ENCODE measurements at regions not wholly inside any gene's neighbourhood (a gene's known extent, or its start where the extent isn't known, plus 50 kb on each side); places are given as distances from the start of the nearest gene placed in this dataset.

GRCh38 chr2:122993592-122993991, 1031.5 kb upstream of the CNTNAP5 start:
- TF ChIP-seq EZH2phosphoT487 (IDR thresholded peaks at IDR 0.05; ENCODE audit: borderline replicate concordance, low read length) (no peak), CTCF (IDR thresholded peaks at IDR 0.05; ENCODE audit: low read depth, low read length, poor library complexity, severe bottlenecking) (no peak)
- H4K20me1 ChIP-seq (ENCODE audit: control insufficient read depth, insufficient read depth, low read depth, low read length), result no peaks in the 10 kb centered on the region

GRCh38 chr2:122999258-122999657, 1025.8 kb upstream of the CNTNAP5 start:
- no peaks in the 10 kb centered on the region for H3K79me2 ChIP-seq (ENCODE audit: control insufficient read depth, low read length)
- H3K27me3 ChIP-seq (ENCODE audit: control insufficient read depth, low read length), result no peaks in the 10 kb centered on the region
- no peak for TF ChIP-seq EZH2phosphoT487 (IDR thresholded peaks at IDR 0.05; ENCODE audit: borderline replicate concordance, low read length)
- no peak for TF ChIP-seq CTCF (IDR thresholded peaks at IDR 0.05; ENCODE audit: low read depth, low read length, poor library complexity, severe bottlenecking)
- no peaks in the 10 kb centered on the region for H3F3A ChIP-seq (ENCODE audit: control insufficient read depth, insufficient read depth)
- H3K4me3 ChIP-seq (ENCODE audit: low read length), result no peak overlapping the region
- no peaks in the 10 kb centered on the region for H3K4me1 ChIP-seq (ENCODE audit: control insufficient read depth, low read length)
- H3K9me2 ChIP-seq (replicated peaks; ENCODE audit: control insufficient read depth, low read length), result no peaks in the 10 kb centered on the region
- no peaks in the 10 kb centered on the region for H3K36me3 ChIP-seq (ENCODE audit: control insufficient read depth, low read length)
- H3K27ac ChIP-seq (ENCODE audit: low read depth, low read length), result no peak overlapping the region
- H4K20me1 ChIP-seq (ENCODE audit: control insufficient read depth, insufficient read depth, low read depth, low read length), result no peaks in the 10 kb centered on the region
- H3K9me3 ChIP-seq (ENCODE audit: control insufficient read depth, insufficient read depth, low read length), result no peaks in the 10 kb centered on the region
- H3K4me2 ChIP-seq (ENCODE audit: low read length), result no peak overlapping the region

More at GRCh38 chr2:122993592-122993991, 1031.5 kb upstream of the CNTNAP5 start:
- H3K4me2 ChIP-seq (ENCODE audit: low read length), result no peak overlapping the region
- no peaks in the 10 kb centered on the region; the same call in 1 of the 2 replicates for H3K9me3 ChIP-seq (ENCODE audit: control insufficient read depth, insufficient read depth, low read length)
- H3K27ac ChIP-seq (ENCODE audit: low read depth, low read length), result no peak overlapping the region
- H3K36me3 ChIP-seq (ENCODE audit: control insufficient read depth, low read length), result no peaks in the 10 kb centered on the region
- no peak overlapping the region for H3K4me3 ChIP-seq (ENCODE audit: low read length)
- no peaks in the 10 kb centered on the region for H3K9me2 ChIP-seq (replicated peaks; ENCODE audit: control insufficient read depth, low read length)
- no peaks in the 10 kb centered on the region for H3K27me3 ChIP-seq (ENCODE audit: control insufficient read depth, low read length)
- H3K79me2 ChIP-seq (ENCODE audit: control insufficient read depth, low read length), result no peaks in the 10 kb centered on the region
- H3K4me1 ChIP-seq (ENCODE audit: control insufficient read depth, low read length), result no peaks in the 10 kb centered on the region
- no peaks in the 10 kb centered on the region for H3F3A ChIP-seq (ENCODE audit: control insufficient read depth, insufficient read depth)

- Histone ChIP-seq H3K4me2 (ENCODE audit: low read length) (no peak overlapping the region), H3K27ac (ENCODE audit: low read depth, low read length) (no peak overlapping the region), H3K79me2 (ENCODE audit: control insufficient read depth, low read length) (no peaks in the 10 kb centered on the region), H3K9me2 (replicated peaks; ENCODE audit: control insufficient read depth, low read length) (no peaks in the 10 kb centered on the region), H3K36me3 (ENCODE audit: control insufficient read depth, low read length) (no peaks in the 10 kb centered on the region), H4K20me1 (ENCODE audit: control insufficient read depth, insufficient read depth, low read depth, low read length) (no peaks in the 10 kb centered on the region), H3K4me1 (ENCODE audit: control insufficient read depth, low read length) (no peaks in the 10 kb centered on the region), H3K27me3 (ENCODE audit: control insufficient read depth, low read length) (no peaks in the 10 kb centered on the region), H3K9me3 (ENCODE audit: control insufficient read depth, insufficient read depth, low read length) (no peaks in the 10 kb centered on the region), H3F3A (ENCODE audit: control insufficient read depth, insufficient read depth) (no peaks in the 10 kb centered on the region), H3K4me3 (ENCODE audit: low read length) (no peak overlapping the region)
- TF ChIP-seq EZH2phosphoT487 (IDR thresholded peaks at IDR 0.05; ENCODE audit: borderline replicate concordance, low read length), result no peak
- no peak for TF ChIP-seq CTCF (IDR thresholded peaks at IDR 0.05; ENCODE audit: low read depth, low read length, poor library complexity, severe bottlenecking)
Observed at GRCh38 chr2:122999821-123000220, 1025.3 kb upstream of the CNTNAP5 start.
